ENCODE measurements at regions not wholly inside any gene's neighbourhood (a gene's known extent, or its start where the extent isn't known, plus 50 kb on each side); places are given as distances from the start of the nearest gene placed in this dataset.
A peak's percentile ranks its signal among the peaks of the same experiment; 100 is the strongest.

DNA sequence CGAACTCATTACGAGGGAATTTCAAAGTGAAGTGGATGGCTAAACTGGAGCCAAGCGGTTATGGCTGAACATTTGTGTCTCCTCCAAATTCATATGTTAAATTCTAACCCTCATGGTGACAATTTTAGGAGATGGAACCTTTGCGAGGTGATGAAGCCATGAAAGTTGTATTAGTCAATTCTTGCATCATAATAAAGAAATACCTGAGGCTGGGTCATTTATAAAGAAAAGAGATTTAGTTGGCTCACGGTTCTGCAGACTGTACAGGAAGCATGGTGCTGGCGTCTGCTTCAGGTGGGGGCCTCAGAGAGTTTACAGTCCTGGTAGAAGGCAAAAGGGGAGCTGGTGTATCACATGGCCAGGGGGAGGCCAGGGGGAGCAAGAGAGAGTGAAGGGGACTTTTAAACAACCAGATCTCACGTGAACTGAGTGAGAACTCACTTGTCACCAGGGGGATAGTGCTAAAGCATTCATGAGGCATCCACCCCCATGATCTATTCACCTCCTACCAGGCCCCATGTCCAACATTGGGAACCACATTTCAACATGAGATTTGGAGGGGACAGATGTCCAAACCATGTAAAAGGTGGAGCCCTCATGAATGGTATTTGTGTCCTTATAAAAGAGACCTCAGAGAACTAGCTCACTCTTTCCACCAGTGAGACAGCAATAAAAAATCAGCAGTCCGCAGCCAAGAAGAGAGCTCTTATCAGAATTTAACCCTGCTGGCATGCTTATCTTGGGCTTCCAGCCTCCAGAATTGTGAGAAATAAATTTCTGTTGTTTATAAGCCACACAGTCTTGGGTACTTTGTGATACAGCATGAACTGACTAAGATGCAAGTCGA is 143.4 kb downstream of the MTRR start:
- Histone ChIP-seq H2BK15ac (ENCODE audit: low read length) (no peak overlapping the region), H3K79me2 (ENCODE audit: control insufficient read depth in 1 of 2, insufficient read depth in 2 of 2, low read length in 2 of 2) (no peaks in the 10 kb centered on the region), H2BK12ac (ENCODE audit: low read depth, low read length) (no peak overlapping the region), H3K27me3 (replicated peaks in 1 of 4; ENCODE audit: control insufficient read depth in 3 of 4, extremely low read depth in 1 of 4, insufficient read depth in 3 of 4, low read length in 3 of 4) (no peaks in the 10 kb centered on the region), H2BK120ac (replicated peaks; ENCODE audit: low read depth, low read length) (no peak overlapping the region), H3K23me2 (ENCODE audit: low read depth, low read length) (no peaks in the 10 kb centered on the region), H3K56ac (replicated peaks; ENCODE audit: insufficient read length, low read depth, low read length) (no peak overlapping the region), H3K36me3 (ENCODE audit: control insufficient read depth in 2 of 4, insufficient read depth in 4 of 4, low read length in 3 of 4) (no peaks in the 10 kb centered on the region), H4K8ac (ENCODE audit: extremely low read depth, insufficient read depth, low read length) (no peak overlapping the region), H2BK20ac (ENCODE audit: low read length) (no peak overlapping the region), H2AFZ (ENCODE audit: low read length) (no peak overlapping the region; the same call in 1 of the 2 replicates), H3K79me1 (ENCODE audit: low read depth, low read length) (no peaks in the 10 kb centered on the region), H3K4me1 (replicated peaks in 1 of 4; ENCODE audit: control insufficient read depth in 3 of 4, insufficient read depth in 4 of 4, low read length in 3 of 4) (no peaks in the 10 kb centered on the region), H4K5ac (ENCODE audit: insufficient read length, low read depth, low read length) (no peak overlapping the region), H2BK5ac (ENCODE audit: low read depth, low read length) (no peak overlapping the region), H3K27ac (ENCODE audit: low read depth, low read length) (no peak overlapping the region), H3K9ac (replicated peaks in 1 of 4; ENCODE audit: extremely low read depth in 1 of 4, low read depth in 3 of 4, low read length in 3 of 4) (no peak overlapping the region), H2AK5ac (ENCODE audit: low read depth, low read length) (no peak overlapping the region), H3K4me3 (ENCODE audit: extremely low read depth in 1 of 4, insufficient read depth in 2 of 4, low read depth in 3 of 4, low read length in 4 of 4) (no peak overlapping the region), H3K14ac (ENCODE audit: insufficient read length) (no peak overlapping the region), H3K18ac (ENCODE audit: extremely low read depth, low read length) (no peak overlapping the region), H3K9me3 (ENCODE audit: insufficient read depth in 2 of 2, low read depth in 1 of 2, low read length in 1 of 2) (no peaks in the 10 kb centered on the region), H3K4me2 (ENCODE audit: insufficient read depth in 1 of 2, low read depth in 2 of 2, low read length in 2 of 2) (no peak overlapping the region), H3K23ac (ENCODE audit: insufficient read length) (no peak overlapping the region), H4K20me1 (replicated peaks in 1 of 2; ENCODE audit: control insufficient read depth in 1 of 2, insufficient read depth in 2 of 2, low read length in 2 of 2) (no peaks in the 10 kb centered on the region), H3K4ac (replicated peaks; ENCODE audit: insufficient read length, low read depth, low read length) (no peak overlapping the region), H4K91ac (replicated peaks; ENCODE audit: insufficient read length, low read length) (no peak overlapping the region)
- 78% methylated on average over 9 of the region's 9 CpGs; no CpG with 5 or more reads in 1 of the 2 experiments for WGBS, 2 experiments (ENCODE audit: extremely low coverage in 1 of 2, insufficient coverage in 1 of 2, insufficient read length in 1 of 2, insufficient replicate concordance in 2 of 2, low coverage in 1 of 2, low lambda C conversion rate in 2 of 2, missing lambda C conversion rate in 1 of 2)
- DNase-seq (ENCODE audit: low read depth in 1 of 2, low spot score in 2 of 2) (no peak), FAIRE-seq (no peak)
- CTCF ChIA-PET (ENCODE audit: partially characterized antibody): interaction anchor here (0.7 to 1.4 kb wide), 2 partner anchors 10 to 80 kb away, joined by 3 to 6 read pairs; no protein-coding TSS in a partner anchor
- POLR2A ChIA-PET (ENCODE audit: partially characterized antibody): no interaction called here
- TF ChIP-seq RNF2 (IDR thresholded peaks at IDR 0.05; ENCODE audit: borderline replicate concordance, low read depth, low read length, missing control alignments, poor library complexity, severe bottlenecking) (no peak), CHD2 (IDR thresholded peaks at IDR 0.05; ENCODE audit: low read length) (0 out of 2 replicates have a peak, but pooled peaks have one; percentile 12), HDAC2 (IDR thresholded peaks at IDR 0.05; ENCODE audit: borderline replicate concordance in 1 of 2, low read depth in 2 of 2, low read length in 2 of 2) (no peak), CEBPB (IDR thresholded peaks at IDR 0.05; ENCODE audit: low read depth, low read length) (no peak), RAD21 (IDR thresholded peaks at IDR 0.05 in 1 of 2, conservative IDR thresholded peaks at IDR 0.05 in 1 of 2; ENCODE audit: low read depth in 2 of 2, low read length in 2 of 2) (peak in 1 of 2 experiments; percentile 18; a peak in 1 of 4 replicates), TBP (IDR thresholded peaks at IDR 0.05; ENCODE audit: low read depth, low read length) (no peak), HDAC6 (IDR thresholded peaks at IDR 0.05; ENCODE audit: low read depth, low read length) (no peak), TCF12 (IDR thresholded peaks at IDR 0.05; ENCODE audit: low read depth, low read length) (no peak)
- TF ChIP-seq, protein P1, sequence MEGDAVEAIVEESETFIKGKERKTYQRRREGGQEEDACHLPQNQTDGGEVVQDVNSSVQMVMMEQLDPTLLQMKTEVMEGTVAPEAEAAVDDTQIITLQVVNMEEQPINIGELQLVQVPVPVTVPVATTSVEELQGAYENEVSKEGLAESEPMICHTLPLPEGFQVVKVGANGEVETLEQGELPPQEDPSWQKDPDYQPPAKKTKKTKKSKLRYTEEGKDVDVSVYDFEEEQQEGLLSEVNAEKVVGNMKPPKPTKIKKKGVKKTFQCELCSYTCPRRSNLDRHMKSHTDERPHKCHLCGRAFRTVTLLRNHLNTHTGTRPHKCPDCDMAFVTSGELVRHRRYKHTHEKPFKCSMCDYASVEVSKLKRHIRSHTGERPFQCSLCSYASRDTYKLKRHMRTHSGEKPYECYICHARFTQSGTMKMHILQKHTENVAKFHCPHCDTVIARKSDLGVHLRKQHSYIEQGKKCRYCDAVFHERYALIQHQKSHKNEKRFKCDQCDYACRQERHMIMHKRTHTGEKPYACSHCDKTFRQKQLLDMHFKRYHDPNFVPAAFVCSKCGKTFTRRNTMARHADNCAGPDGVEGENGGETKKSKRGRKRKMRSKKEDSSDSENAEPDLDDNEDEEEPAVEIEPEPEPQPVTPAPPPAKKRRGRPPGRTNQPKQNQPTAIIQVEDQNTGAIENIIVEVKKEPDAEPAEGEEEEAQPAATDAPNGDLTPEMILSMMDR (IDR thresholded peaks at IDR 0.05; ENCODE audit: control extremely low read depth in 1 of 3, insufficient read depth in 1 of 3, low read depth in 1 of 3, low read length in 3 of 3): peak; percentile 22 to 34 (median 23); a peak in 3 of 4 replicates

Measured in H1 (cell line).